Kidney (tissue), 13 donors: ENCODE measurements at regions not wholly inside any gene's neighbourhood (a gene's known extent, or its start where the extent isn't known, plus 50 kb on each side); places are given as distances from the start of the nearest gene placed in this dataset.
"Not testable (repeated sequence)": the region's sequence is repeated elsewhere in the genome, so short reads cannot be mapped to it uniquely, and the experiment has no call there.

ENCODE experiments used
- DNase-seq, 5 donors: peaks; one replicate each; pipeline ENCODE4 v3.0.0-alpha.2; 2013 to 2020
- FAIRE-seq: peaks from 2 replicates; lab custom pipeline; 2012; peaks lifted over from hg19 to GRCh38; lab: Jason Lieb, UNC
- H3K27ac ChIP-seq, 2 donors: one replicate each; pipeline ENCODE4 v1.7.0; 2013; ENCODE audit warnings: low read depth in 2 of 2, low read length in 2 of 2, inconsistent platforms in 1 of 2
- H3K27me3 ChIP-seq: one replicate; pipeline ENCODE4 v1.7.1; 2013; ENCODE audit warnings: low read length, inconsistent platforms; ENCODE audit not compliant: control insufficient read depth, insufficient read depth
- H3K36me3 ChIP-seq, 3 donors: one replicate each; pipeline versions ENCODE4 v1.7.0 to v1.7.1; 2013; ENCODE audit warnings: low read length in 3 of 3, control low read depth in 1 of 3, inconsistent platforms in 1 of 3; ENCODE audit not compliant: insufficient read depth in 3 of 3, control insufficient read depth in 2 of 3
- H3K4me1 ChIP-seq, 3 donors: one replicate each; pipeline versions ENCODE4 v1.7.0 to v1.7.1; 2013; ENCODE audit warnings: low read length in 3 of 3, inconsistent platforms in 1 of 3, low read depth in 1 of 3; ENCODE audit not compliant: control insufficient read depth in 2 of 3, insufficient read depth in 2 of 3
- H3K4me3 ChIP-seq, 3 donors: one replicate each; pipeline versions ENCODE4 v1.7.0 to v1.8.1; 2013; ENCODE audit warnings: low read length in 3 of 3, control low read depth in 1 of 3, inconsistent platforms in 1 of 3
- H3K9ac ChIP-seq, 3 donors: one replicate each; pipeline versions ENCODE4 v1.7.0 to v1.7.1; 2013; ENCODE audit warnings: low read length in 3 of 3, control low read depth in 1 of 3, inconsistent platforms in 1 of 3
- H3K9me3 ChIP-seq, 3 donors: one replicate each; pipeline versions ENCODE4 v1.7.0 to v1.7.1; 2013; ENCODE audit warnings: low read length in 3 of 3, control low read depth in 1 of 3, inconsistent platforms in 1 of 3; ENCODE audit not compliant: control insufficient read depth in 2 of 3, insufficient read depth in 1 of 3
- CTCF ChIP-seq: IDR thresholded peaks from 3 replicates; pipeline ENCODE4 v1.5.1; 2012; ENCODE audit warnings: mild to moderate bottlenecking, moderate library complexity, borderline replicate concordance; ENCODE audit not compliant: insufficient read depth; ENCODE audit errors: extremely low read depth
- intact Hi-C: fragments of 100-400 bp; cut with DNase I; formaldehyde crosslinking; loops from one replicate; pipeline ENCODE4 v1.11.1; 2022
- donor health status: control.
- donor health status: control.
- donor health status: control.
- donor health status: control.
- donor health status: control.
- donor health status: DM: yes; HTN: yes; CAD: no.
- donor health status: Normal renal cell carcinoma (clear cell type).

DNA sequence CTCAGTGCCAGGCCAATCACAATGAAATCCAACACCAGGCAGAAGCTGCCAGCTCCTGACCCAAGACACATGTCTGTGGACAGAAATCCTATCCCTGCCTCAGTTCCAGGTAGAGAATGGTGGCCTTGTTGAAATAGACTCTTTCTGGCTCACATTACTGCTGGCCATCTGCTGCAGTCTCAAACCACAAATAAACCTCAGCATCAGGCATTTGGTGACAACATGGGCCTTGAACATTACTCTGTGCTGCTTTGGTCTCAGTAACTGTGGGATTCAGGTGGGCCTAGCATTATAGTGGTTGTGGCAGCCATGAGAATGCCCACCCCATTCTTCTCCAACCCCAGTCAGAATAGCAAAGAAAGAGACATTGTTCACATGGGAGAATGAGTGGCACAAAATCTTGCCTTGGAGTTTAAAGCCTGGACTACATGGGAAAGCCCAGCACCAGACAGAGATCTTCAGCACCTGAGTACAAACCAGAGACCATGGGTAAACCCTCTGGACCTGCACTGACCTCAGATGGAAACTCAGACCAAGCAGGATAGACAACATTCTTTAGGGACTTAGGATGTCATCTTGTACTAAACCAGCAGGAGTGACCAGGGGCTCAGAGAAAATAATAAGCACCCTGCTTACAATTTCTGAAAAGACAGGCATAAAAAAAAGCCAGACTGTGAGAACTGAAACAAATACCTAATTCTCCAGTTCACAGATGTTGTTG is 50.4 kb upstream of the TRAM1L1 start:
- FAIRE-seq (no peak), DNase-seq (no peak)
- Histone ChIP-seq H3K27me3 (no peaks in the 10 kb centered on the region), H3K27ac (no peak overlapping the region), H3K9me3 (no peaks in the 10 kb centered on the region), H3K9ac (no peak overlapping the region), H3K4me3 (no peak overlapping the region), H3K36me3 (no peaks in the 10 kb centered on the region), H3K4me1 (no peaks in the 10 kb centered on the region)
- intact Hi-C loops, result no loop called here
- no peak for TF ChIP-seq CTCF

DNA sequence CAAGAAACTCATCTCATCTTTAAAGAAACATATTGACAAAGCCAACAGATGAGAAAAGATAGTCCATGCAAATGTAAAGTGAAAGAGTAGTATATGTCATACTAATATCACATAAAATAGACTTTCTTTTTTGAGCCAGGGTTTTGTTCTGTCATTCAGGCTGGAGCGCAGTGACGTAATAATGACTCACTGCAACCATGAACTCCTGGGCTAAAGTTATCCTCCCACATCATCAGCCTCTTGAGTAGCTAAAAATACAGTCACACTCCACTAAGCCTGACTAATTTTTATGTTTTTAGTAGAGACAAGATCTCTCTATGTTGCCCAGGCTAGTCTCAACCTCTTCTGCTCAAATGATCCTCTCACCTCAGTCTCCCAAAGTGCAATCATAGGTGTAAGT is 51.8 kb upstream of the TRAM1L1 start:
- H3K27ac ChIP-seq, result no peak overlapping the region
- no peak overlapping the region for H3K4me3 ChIP-seq
- no peaks in the 10 kb centered on the region for H3K9me3 ChIP-seq
- no peak for FAIRE-seq
- intact Hi-C loops, result no loop called here
- TF ChIP-seq CTCF, result no peak
- H3K4me1 ChIP-seq, result no peaks in the 10 kb centered on the region
- DNase-seq, result no peak
- H3K36me3 ChIP-seq, result no peaks in the 10 kb centered on the region
- no peaks in the 10 kb centered on the region for H3K27me3 ChIP-seq
- no peak overlapping the region for H3K9ac ChIP-seq

GRCh38 chr4:117138732-117139131 is 53.4 kb upstream of the TRAM1L1 start:
- H3K36me3 ChIP-seq, H3K27ac ChIP-seq, intact Hi-C loops, H3K27me3 ChIP-seq, DNase-seq, FAIRE-seq, H3K9ac ChIP-seq, H3K4me1 ChIP-seq, H3K9me3 ChIP-seq, H3K4me3 ChIP-seq: not testable (repeated sequence)

DNA sequence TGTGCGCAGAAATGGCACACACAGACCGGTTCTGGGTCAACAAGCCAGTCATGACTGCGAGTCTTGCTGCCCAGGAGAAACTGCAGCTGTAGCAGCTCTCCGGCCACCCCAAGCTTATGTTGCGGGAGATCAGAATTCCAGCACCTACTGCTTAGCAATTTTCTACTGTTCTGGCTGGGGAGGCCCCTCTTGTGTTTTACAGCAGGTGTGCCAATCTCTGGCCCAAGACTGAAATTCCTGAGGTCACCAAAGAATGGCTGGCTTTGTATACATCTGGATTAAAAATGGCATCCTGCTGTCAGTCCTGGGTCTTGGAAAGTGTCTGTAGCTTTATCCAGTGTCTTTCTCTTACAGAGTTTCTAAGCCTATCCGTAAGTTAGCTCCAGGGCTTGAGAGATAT is 68.9 kb upstream of the TRAM1L1 start:
- Histone ChIP-seq H3K9ac (no peak overlapping the region), H3K4me3 (no peak overlapping the region), H3K36me3 (no peaks in the 10 kb centered on the region), H3K27ac (no peak overlapping the region), H3K27me3 (no peaks in the 10 kb centered on the region), H3K9me3 (peaks cover 0 to 4% (median 2%) of the 10 kb centered on the region in 3 donors), H3K4me1 (no peaks in the 10 kb centered on the region)
- intact Hi-C loops, result no loop called here
- no peak for TF ChIP-seq CTCF
- DNase-seq (no peak), FAIRE-seq (no peak)
